A673 (cell line): ENCODE measurements at regions not wholly inside any gene's neighbourhood (a gene's known extent, or its start where the extent isn't known, plus 50 kb on each side); places are given as distances from the start of the nearest gene placed in this dataset.

Source experiments
- CTCF ChIP-seq: fragments of 300-800, 200-600 bp; sonication (generic); conservative IDR thresholded peaks from 2 replicates; pipeline ENCODE4 v1.5.1; 2017; ENCODE audit warnings: low read depth, mild to moderate bottlenecking, antibody characterized with exemption, low read length, moderate library complexity, mixed read lengths
- EZH2 ChIP-seq: fragments of 200-600 bp; sonication (generic); IDR thresholded peaks from 2 replicates; pipeline ENCODE4 v1.6.1; 2017; ENCODE audit warnings: borderline replicate concordance, low read depth, mild to moderate bottlenecking, mixed read lengths, antibody characterized with exemption, low read length; ENCODE audit not compliant: poor library complexity, severe bottlenecking

GRCh38 chr3:78507196-78507984 is 1260.4 kb downstream of the ROBO1 start:
- TF ChIP-seq CTCF (no peak), EZH2 (no peak)
